ENCODE measurements at regions not wholly inside any gene's neighbourhood (a gene's known extent, or its start where the extent isn't known, plus 50 kb on each side); places are given as distances from the start of the nearest gene placed in this dataset.

DNA sequence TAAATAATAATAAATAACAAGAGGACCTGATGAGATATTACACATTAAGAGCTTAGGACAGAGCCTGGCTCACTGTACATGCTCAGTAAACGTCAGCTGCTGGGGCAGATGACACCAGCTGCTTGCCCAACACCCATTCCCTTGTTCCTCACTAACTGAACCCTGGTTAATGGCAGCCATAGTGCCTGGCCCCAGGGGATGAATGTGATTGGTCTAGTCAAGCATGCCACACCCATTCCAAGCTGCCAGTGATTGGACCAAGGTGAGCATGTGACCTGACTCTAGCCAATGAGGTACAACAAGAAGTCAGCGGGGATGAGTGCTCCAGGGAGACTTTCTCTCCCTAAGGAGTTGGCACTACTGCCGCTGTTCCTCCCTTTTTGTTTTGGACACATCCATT lies 85.1 kb upstream of the PTPN1 start:
- no peak for TF ChIP-seq TP53 (CRISPR knock-in tag; IDR thresholded peaks at IDR 0.05)
- TF ChIP-seq, protein P1, sequence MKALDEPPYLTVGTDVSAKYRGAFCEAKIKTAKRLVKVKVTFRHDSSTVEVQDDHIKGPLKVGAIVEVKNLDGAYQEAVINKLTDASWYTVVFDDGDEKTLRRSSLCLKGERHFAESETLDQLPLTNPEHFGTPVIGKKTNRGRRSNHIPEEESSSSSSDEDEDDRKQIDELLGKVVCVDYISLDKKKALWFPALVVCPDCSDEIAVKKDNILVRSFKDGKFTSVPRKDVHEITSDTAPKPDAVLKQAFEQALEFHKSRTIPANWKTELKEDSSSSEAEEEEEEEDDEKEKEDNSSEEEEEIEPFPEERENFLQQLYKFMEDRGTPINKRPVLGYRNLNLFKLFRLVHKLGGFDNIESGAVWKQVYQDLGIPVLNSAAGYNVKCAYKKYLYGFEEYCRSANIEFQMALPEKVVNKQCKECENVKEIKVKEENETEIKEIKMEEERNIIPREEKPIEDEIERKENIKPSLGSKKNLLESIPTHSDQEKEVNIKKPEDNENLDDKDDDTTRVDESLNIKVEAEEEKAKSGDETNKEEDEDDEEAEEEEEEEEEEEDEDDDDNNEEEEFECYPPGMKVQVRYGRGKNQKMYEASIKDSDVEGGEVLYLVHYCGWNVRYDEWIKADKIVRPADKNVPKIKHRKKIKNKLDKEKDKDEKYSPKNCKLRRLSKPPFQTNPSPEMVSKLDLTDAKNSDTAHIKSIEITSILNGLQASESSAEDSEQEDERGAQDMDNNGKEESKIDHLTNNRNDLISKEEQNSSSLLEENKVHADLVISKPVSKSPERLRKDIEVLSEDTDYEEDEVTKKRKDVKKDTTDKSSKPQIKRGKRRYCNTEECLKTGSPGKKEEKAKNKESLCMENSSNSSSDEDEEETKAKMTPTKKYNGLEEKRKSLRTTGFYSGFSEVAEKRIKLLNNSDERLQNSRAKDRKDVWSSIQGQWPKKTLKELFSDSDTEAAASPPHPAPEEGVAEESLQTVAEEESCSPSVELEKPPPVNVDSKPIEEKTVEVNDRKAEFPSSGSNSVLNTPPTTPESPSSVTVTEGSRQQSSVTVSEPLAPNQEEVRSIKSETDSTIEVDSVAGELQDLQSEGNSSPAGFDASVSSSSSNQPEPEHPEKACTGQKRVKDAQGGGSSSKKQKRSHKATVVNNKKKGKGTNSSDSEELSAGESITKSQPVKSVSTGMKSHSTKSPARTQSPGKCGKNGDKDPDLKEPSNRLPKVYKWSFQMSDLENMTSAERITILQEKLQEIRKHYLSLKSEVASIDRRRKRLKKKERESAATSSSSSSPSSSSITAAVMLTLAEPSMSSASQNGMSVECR (CRISPR knock-in tag; IDR thresholded peaks at IDR 0.05; ENCODE audit: borderline replicate concordance): no peak
- TF ChIP-seq, protein P2, sequence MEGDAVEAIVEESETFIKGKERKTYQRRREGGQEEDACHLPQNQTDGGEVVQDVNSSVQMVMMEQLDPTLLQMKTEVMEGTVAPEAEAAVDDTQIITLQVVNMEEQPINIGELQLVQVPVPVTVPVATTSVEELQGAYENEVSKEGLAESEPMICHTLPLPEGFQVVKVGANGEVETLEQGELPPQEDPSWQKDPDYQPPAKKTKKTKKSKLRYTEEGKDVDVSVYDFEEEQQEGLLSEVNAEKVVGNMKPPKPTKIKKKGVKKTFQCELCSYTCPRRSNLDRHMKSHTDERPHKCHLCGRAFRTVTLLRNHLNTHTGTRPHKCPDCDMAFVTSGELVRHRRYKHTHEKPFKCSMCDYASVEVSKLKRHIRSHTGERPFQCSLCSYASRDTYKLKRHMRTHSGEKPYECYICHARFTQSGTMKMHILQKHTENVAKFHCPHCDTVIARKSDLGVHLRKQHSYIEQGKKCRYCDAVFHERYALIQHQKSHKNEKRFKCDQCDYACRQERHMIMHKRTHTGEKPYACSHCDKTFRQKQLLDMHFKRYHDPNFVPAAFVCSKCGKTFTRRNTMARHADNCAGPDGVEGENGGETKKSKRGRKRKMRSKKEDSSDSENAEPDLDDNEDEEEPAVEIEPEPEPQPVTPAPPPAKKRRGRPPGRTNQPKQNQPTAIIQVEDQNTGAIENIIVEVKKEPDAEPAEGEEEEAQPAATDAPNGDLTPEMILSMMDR (IDR thresholded peaks at IDR 0.05): no peak
- TF ChIP-seq CBFB (CRISPR knock-in tag; IDR thresholded peaks at IDR 0.05; ENCODE audit: low read depth): no peak
- TF ChIP-seq, protein P3, sequence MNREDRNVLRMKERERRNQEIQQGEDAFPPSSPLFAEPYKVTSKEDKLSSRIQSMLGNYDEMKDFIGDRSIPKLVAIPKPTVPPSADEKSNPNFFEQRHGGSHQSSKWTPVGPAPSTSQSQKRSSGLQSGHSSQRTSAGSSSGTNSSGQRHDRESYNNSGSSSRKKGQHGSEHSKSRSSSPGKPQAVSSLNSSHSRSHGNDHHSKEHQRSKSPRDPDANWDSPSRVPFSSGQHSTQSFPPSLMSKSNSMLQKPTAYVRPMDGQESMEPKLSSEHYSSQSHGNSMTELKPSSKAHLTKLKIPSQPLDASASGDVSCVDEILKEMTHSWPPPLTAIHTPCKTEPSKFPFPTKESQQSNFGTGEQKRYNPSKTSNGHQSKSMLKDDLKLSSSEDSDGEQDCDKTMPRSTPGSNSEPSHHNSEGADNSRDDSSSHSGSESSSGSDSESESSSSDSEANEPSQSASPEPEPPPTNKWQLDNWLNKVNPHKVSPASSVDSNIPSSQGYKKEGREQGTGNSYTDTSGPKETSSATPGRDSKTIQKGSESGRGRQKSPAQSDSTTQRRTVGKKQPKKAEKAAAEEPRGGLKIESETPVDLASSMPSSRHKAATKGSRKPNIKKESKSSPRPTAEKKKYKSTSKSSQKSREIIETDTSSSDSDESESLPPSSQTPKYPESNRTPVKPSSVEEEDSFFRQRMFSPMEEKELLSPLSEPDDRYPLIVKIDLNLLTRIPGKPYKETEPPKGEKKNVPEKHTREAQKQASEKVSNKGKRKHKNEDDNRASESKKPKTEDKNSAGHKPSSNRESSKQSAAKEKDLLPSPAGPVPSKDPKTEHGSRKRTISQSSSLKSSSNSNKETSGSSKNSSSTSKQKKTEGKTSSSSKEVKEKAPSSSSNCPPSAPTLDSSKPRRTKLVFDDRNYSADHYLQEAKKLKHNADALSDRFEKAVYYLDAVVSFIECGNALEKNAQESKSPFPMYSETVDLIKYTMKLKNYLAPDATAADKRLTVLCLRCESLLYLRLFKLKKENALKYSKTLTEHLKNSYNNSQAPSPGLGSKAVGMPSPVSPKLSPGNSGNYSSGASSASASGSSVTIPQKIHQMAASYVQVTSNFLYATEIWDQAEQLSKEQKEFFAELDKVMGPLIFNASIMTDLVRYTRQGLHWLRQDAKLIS (CRISPR knock-in tag; IDR thresholded peaks at IDR 0.05; ENCODE audit: borderline replicate concordance): no peak
- TF ChIP-seq GABPB1 (CRISPR knock-in tag; IDR thresholded peaks at IDR 0.05): no peak
- TF ChIP-seq, protein P4, sequence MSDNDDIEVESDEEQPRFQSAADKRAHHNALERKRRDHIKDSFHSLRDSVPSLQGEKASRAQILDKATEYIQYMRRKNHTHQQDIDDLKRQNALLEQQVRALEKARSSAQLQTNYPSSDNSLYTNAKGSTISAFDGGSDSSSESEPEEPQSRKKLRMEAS (CRISPR knock-in tag; IDR thresholded peaks at IDR 0.05): no peak
- no peak for TF ChIP-seq RELA (CRISPR knock-in tag; IDR thresholded peaks at IDR 0.05; ENCODE audit: borderline replicate concordance)
- no peak for TF ChIP-seq ESRRA (CRISPR knock-in tag; IDR thresholded peaks at IDR 0.05; ENCODE audit: borderline replicate concordance)
- no peak for TF ChIP-seq CREB1 (CRISPR knock-in tag; IDR thresholded peaks at IDR 0.05)

Measured in WTC11 (cell line).